Ovary (tissue), 3 donors: ENCODE measurements at regions not wholly inside any gene's neighbourhood (a gene's known extent, or its start where the extent isn't known, plus 50 kb on each side); places are given as distances from the start of the nearest gene placed in this dataset.
"Not testable (repeated sequence)": the region's sequence is repeated elsewhere in the genome, so short reads cannot be mapped to it uniquely, and the experiment has no call there.

ENCODE experiments used
- CTCF ChIP-seq, 3 donors: fragments of 450-650 bp in 2 of 3; fragments of 200-600 bp in 1 of 3; IDR thresholded peaks; one replicate each; pipeline versions ENCODE4 v1.5.1 to v1.8.0; 2016 to 2022; ENCODE audit warnings: antibody characterized with exemption in 3 of 3, mild to moderate bottlenecking in 1 of 3
- EP300 ChIP-seq: sonication (generic); formaldehyde crosslinking; IDR thresholded peaks from one replicate; pipeline ENCODE4 v1.6.1; 2017; ENCODE audit warnings: antibody characterized with exemption
- POLR2A ChIP-seq: fragments of 450-650 bp; IDR thresholded peaks from one replicate; pipeline ENCODE4 v1.6.1; 2017; ENCODE audit warnings: antibody characterized with exemption, mild to moderate bottlenecking, moderate library complexity
- donor health status: DM: no; HTN: no; CAD: no.

- TF ChIP-seq CTCF (IDR thresholded peaks at IDR 0.05); EP300; POLR2A: not testable (repeated sequence)
These were observed 66.6 kb upstream of the AGTPBP1 start for GRCh38 chr9:85808329-85808728.
